IgD-negative memory B cell (primary cell): ENCODE measurements at regions not wholly inside any gene's neighbourhood (a gene's known extent, or its start where the extent isn't known, plus 50 kb on each side); places are given as distances from the start of the nearest gene placed in this dataset.
A peak's percentile ranks its signal among the peaks of the same experiment; 100 is the strongest.

Experiments used
- H3K27ac Mint-ChIP-seq, 3 donors: one replicate each; pipeline ENCODE4 v1.8.0; 2020 to 2022; ENCODE audit warnings: mild to moderate bottlenecking in 3 of 3, mixed read lengths in 3 of 3, moderate library complexity in 1 of 3
- H3K27me3 Mint-ChIP-seq: one replicate; pipeline ENCODE4 v1.8.0; 2021; ENCODE audit warnings: mixed read lengths
- H3K36me3 Mint-ChIP-seq: one replicate; pipeline ENCODE4 v1.8.0; 2020; ENCODE audit warnings: mild to moderate bottlenecking, mixed read lengths
- H3K4me1 Mint-ChIP-seq, 3 donors: one replicate each; pipeline ENCODE4 v1.8.0; 2020 to 2022; ENCODE audit warnings: mixed read lengths in 3 of 3, mild to moderate bottlenecking in 1 of 3
- H3K4me3 Mint-ChIP-seq, 4 donors: one replicate each; pipeline ENCODE4 v1.8.0; 2020 to 2022; ENCODE audit warnings: mild to moderate bottlenecking in 4 of 4, mixed read lengths in 4 of 4, moderate library complexity in 3 of 4
- H3K9me3 Mint-ChIP-seq, 3 donors: one replicate each; pipeline ENCODE4 v1.8.0; 2020 to 2021; ENCODE audit warnings: mixed read lengths in 3 of 3, mild to moderate bottlenecking in 1 of 3

DNA sequence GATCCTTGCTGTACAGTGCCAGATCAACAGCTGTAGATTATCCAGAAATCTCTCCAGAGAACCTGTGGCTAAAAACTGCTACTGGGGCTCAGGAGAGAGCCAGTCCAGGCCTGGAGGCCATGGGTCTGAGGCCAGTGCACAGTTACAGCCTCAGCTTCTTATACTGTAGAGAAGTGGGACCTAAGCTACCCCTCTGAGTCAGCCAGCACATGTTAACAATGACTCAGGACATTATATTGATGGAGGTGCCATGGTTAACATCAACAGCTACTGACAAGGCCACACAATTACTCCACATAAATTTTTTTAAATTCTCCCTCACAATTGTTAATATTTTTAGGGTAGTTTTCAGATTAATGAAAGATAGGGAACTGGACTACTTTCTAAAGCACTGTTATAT lies 138.5 kb downstream of the RBM26 start:
- H3K4me3 Mint-ChIP-seq, result no peak overlapping the region
- H3K27me3 Mint-ChIP-seq, result no peaks in the 10 kb centered on the region
- H3K36me3 Mint-ChIP-seq, result peaks cover 2% of the 10 kb centered on the region
- peaks cover 2 to 3% (median 3%) of the 10 kb centered on the region in 3 donors for H3K9me3 Mint-ChIP-seq
- H3K27ac Mint-ChIP-seq, result no peak overlapping the region
- H3K4me1 Mint-ChIP-seq, result no peaks in the 10 kb centered on the region

- Mint-ChIP-seq H3K27ac (no peak overlapping the region), H3K4me1 (peaks cover 0 to 2% (median 0%) of the 10 kb centered on the region in 3 donors), H3K27me3 (peaks cover 6% of the 10 kb centered on the region), H3K36me3 (no peaks in the 10 kb centered on the region), H3K9me3 (no peaks in the 10 kb centered on the region), H3K4me3 (no peak overlapping the region)
These were observed 147.6 kb downstream of the RBM26 start for GRCh38 chr13:79258489-79258888.

- Mint-ChIP-seq H3K4me3 (peak overlapping the region in 1 of 4 donors; percentile 13), H3K27me3 (no peaks in the 10 kb centered on the region), H3K27ac (no peak overlapping the region), H3K4me1 (peaks cover 6 to 11% (median 9%) of the 10 kb centered on the region in 3 donors), H3K9me3 (no peaks in the 10 kb centered on the region), H3K36me3 (peaks cover 2% of the 10 kb centered on the region)
These were observed 159.5 kb downstream of the RBM26 start for GRCh38 chr13:79246578-79246949.

- Mint-ChIP-seq H3K27ac (no peak overlapping the region), H3K9me3 (no peaks in the 10 kb centered on the region), H3K4me1 (peaks cover 7 to 11% (median 9%) of the 10 kb centered on the region in 3 donors), H3K36me3 (peaks cover 2% of the 10 kb centered on the region), H3K27me3 (no peaks in the 10 kb centered on the region), H3K4me3 (peak overlapping the region in 1 of 4 donors; percentile 75)
These were observed 160.0 kb downstream of the RBM26 start for GRCh38 chr13:79245937-79246577.

DNA sequence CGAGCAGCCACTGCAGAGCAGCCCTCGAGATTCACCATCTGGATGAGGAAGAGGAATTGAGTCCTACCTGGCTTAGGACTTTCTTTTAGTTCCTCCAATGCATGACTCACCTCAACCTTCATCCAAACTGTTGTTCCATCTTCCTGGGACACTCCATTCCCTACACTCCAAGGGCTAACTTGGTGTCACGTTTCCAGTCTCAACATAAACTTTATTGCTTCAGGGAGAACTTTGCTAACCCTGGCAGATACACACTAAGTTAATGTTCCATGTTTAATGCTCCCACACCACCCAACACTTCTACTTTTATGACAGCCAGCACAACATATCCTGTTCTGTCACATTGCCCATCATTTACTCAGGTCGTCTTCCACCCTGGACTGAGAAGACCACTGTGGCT lies 164.4 kb downstream of the RBM26 start:
- Mint-ChIP-seq H3K4me1 (peaks cover 7 to 11% (median 8%) of the 10 kb centered on the region in 3 donors), H3K36me3 (no peaks in the 10 kb centered on the region), H3K9me3 (no peaks in the 10 kb centered on the region), H3K4me3 (no peak overlapping the region), H3K27ac (no peak overlapping the region), H3K27me3 (no peaks in the 10 kb centered on the region)

- peaks cover 1% of the 10 kb centered on the region for H3K36me3 Mint-ChIP-seq
- no peaks in the 10 kb centered on the region for H3K27me3 Mint-ChIP-seq
- no peaks in the 10 kb centered on the region for H3K9me3 Mint-ChIP-seq
- H3K4me1 Mint-ChIP-seq, result peaks cover 0 to 1% (median 0%) of the 10 kb centered on the region in 3 donors
- H3K4me3 Mint-ChIP-seq, result no peak overlapping the region
- no peak overlapping the region for H3K27ac Mint-ChIP-seq
These were observed 168.1 kb downstream of the RBM26 start for GRCh38 chr13:79237981-79238380.

DNA sequence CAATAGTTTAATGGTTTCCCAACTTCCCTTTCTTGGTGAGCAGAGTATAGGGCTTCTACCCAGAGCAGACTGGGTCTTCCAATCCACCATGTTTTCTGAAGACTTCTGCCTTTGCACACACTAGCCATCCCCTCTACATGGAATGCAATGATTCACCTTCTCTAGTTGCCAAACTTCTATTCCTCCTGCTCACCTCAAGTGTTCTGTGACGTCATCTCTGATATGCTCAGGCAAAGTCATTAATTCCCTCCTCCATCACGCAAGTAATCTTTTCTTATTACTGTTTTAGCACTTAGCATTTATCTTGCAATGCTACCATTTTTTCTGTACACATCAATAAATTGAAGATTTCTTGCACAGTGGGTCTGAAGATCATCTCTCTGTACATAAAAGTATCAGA lies 174.2 kb downstream of the RBM26 start:
- H3K27me3 Mint-ChIP-seq, result no peaks in the 10 kb centered on the region
- H3K4me1 Mint-ChIP-seq, result peaks cover 5 to 10% (median 9%) of the 10 kb centered on the region in 3 donors
- H3K4me3 Mint-ChIP-seq, result no peak overlapping the region
- H3K36me3 Mint-ChIP-seq, result peaks cover 1% of the 10 kb centered on the region
- H3K27ac Mint-ChIP-seq, result no peak overlapping the region
- H3K9me3 Mint-ChIP-seq, result no peaks in the 10 kb centered on the region

DNA sequence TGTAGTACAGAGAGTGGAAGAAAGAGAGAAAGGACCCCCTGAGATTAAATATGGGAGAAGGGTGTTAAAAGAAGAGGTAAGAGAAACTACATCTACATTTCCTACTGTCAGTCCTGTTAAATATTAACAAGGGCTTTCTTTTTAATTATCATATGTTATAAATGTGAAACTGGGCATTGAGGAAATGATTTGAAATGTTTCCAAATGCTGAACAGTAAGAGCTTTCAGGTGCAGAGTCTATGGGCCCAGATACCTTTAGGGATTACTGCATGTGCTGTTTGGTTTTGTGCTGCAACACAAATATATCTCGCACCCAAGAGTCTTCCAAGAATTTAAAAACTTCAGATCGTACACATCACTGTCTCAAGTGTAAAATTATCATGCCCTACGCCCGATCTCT lies 176.3 kb downstream of the RBM26 start:
- Mint-ChIP-seq H3K4me3 (no peak overlapping the region), H3K36me3 (peaks cover 1% of the 10 kb centered on the region), H3K9me3 (no peaks in the 10 kb centered on the region), H3K27ac (no peak overlapping the region), H3K4me1 (peaks cover 6 to 12% (median 9%) of the 10 kb centered on the region in 3 donors), H3K27me3 (no peaks in the 10 kb centered on the region)

- Mint-ChIP-seq H3K36me3 (no peaks in the 10 kb centered on the region), H3K27ac (no peak overlapping the region), H3K9me3 (no peaks in the 10 kb centered on the region), H3K27me3 (no peaks in the 10 kb centered on the region), H3K4me1 (peaks cover 6 to 12% (median 9%) of the 10 kb centered on the region in 3 donors), H3K4me3 (no peak overlapping the region)
These were observed 177.1 kb downstream of the RBM26 start for GRCh38 chr13:79228972-79229371.

DNA sequence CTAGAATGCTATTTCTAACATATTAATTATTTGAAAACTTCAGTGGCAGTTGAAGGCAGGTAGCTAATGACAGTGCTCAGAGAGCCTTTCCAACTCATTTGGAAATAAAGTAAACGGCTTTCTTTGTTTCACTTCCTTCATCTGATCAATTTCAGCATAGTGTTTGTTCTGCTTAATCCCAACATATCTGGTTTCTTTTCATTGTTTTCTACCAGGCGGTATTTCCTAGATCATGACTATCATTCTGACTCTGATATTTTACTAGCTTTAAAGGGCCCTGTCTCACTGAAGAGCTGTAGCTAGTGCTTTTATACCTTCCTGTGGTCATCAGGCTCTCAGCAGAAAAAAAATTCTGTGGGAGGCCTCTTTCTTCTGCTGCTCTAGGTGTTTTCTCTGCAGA lies 178.6 kb downstream of the RBM26 start:
- peak overlapping the region in 1 of 3 donors; percentile 24 for H3K27ac Mint-ChIP-seq
- H3K27me3 Mint-ChIP-seq, result no peaks in the 10 kb centered on the region
- H3K9me3 Mint-ChIP-seq, result peaks cover 0 to 1% (median 0%) of the 10 kb centered on the region in 3 donors
- H3K36me3 Mint-ChIP-seq, result no peaks in the 10 kb centered on the region
- H3K4me3 Mint-ChIP-seq, result peak overlapping the region in 1 of 4 donors; percentile 1
- peaks cover 6 to 12% (median 9%) of the 10 kb centered on the region in 3 donors for H3K4me1 Mint-ChIP-seq

- Mint-ChIP-seq H3K27ac (peak overlapping the region in 1 of 3 donors; percentile 59), H3K27me3 (no peaks in the 10 kb centered on the region), H3K36me3 (no peaks in the 10 kb centered on the region), H3K4me1 (peaks cover 6 to 12% (median 9%) of the 10 kb centered on the region in 3 donors), H3K4me3 (peak overlapping the region in 1 of 4 donors; percentile 34), H3K9me3 (peaks cover 0 to 1% (median 0%) of the 10 kb centered on the region in 3 donors)
These were observed 179.1 kb downstream of the RBM26 start for GRCh38 chr13:79226938-79227337.

- peaks cover 6 to 12% (median 9%) of the 10 kb centered on the region in 3 donors for H3K4me1 Mint-ChIP-seq
These were observed 179.8 kb downstream of the RBM26 start for GRCh38 chr13:79226250-79226649.

DNA sequence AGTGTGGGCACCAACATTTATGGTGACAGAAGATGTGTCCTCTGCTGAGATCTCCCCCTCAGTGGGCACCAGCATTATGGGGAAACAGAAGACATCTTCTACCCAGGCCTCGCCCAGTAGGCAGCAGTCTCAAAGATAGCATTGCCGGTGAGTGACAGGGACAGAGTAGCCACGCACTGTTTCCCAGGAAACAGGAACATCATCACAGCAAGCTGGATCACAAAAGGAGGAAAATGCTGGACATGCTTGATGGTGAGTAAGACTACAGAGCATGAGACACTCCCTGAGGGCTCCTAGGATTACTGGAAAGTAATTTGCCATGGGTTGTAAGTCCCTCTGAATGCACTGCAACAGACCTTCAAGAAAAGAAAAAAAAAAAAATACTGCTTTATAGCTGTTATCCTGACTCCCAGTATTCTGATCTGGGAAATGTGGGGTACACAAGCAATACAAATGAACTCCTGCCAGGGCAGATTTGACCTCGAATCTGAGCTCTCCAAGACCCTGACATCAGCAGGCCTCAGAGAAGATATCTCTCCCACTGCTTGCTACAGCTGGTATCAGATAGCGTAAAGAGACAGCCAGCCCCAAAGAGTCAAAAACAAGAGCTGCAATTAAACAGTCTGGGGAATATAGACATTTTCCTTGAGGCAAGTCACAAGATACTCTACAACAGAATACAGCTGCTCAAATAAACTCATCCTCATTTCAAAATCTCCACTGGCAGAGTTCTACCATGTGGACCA lies 180.4 kb downstream of the RBM26 start:
- Mint-ChIP-seq H3K27me3 (no peaks in the 10 kb centered on the region), H3K27ac (no peak overlapping the region), H3K4me3 (no peak overlapping the region), H3K4me1 (peaks cover 6 to 12% (median 9%) of the 10 kb centered on the region in 3 donors), H3K36me3 (no peaks in the 10 kb centered on the region), H3K9me3 (peaks cover 0 to 1% (median 0%) of the 10 kb centered on the region in 3 donors)

More at GRCh38 chr13:79226250-79226649, 179.8 kb downstream of the RBM26 start:
- Mint-ChIP-seq H3K36me3 (no peaks in the 10 kb centered on the region), H3K27ac (peak overlapping the region in 1 of 3 donors; percentile 16), H3K27me3 (no peaks in the 10 kb centered on the region), H3K4me3 (no peak overlapping the region), H3K9me3 (peaks cover 0 to 1% (median 0%) of the 10 kb centered on the region in 3 donors)

DNA sequence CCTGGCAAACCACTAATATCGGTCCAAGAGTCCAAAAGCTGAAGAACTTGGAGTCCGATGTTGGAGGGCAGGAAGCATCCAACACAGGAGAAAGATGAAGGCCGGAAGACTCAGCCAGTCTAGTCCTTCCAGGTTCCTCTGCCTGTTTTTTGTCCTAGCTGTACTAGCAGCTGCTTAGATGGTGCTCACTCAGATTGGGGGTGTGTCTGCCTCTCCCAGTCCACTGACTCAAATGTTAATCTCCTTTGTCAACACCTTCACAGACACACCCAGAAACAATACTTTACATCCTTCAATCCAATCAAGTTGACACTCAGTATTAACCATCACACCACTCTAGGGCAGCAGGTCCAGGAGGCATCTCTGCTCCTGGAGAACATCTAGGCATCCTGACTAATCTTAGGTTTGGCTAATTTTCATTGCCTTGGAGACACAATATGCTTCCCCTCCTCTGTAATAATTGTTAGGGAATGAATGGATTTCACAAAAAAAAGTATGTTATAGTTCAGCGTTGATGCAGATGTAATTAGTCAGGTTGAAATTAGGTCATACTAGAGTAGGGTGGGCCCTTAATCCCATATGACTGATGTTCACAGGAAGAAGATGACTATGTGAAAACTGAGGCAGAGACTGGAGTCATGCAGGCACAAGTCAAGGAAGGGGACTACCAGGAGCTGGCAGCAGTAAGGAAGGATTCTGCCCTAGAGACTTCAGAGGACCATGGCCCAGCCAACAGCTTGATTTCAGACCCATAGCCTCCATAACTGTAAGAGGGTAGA lies 183.4 kb downstream of the RBM26 start:
- Mint-ChIP-seq H3K9me3 (peaks cover 0 to 7% (median 0%) of the 10 kb centered on the region in 3 donors), H3K27ac (no peak overlapping the region), H3K27me3 (no peaks in the 10 kb centered on the region), H3K4me3 (no peak overlapping the region), H3K36me3 (no peaks in the 10 kb centered on the region), H3K4me1 (peaks cover 6 to 8% (median 8%) of the 10 kb centered on the region in 3 donors)

- peaks cover 7% of the 10 kb centered on the region for H3K36me3 Mint-ChIP-seq
- no peaks in the 10 kb centered on the region for H3K27me3 Mint-ChIP-seq
- peaks cover 0 to 3% (median 0%) of the 10 kb centered on the region in 3 donors for H3K9me3 Mint-ChIP-seq
- no peak overlapping the region for H3K4me3 Mint-ChIP-seq
- no peak overlapping the region for H3K27ac Mint-ChIP-seq
- H3K4me1 Mint-ChIP-seq, result no peaks in the 10 kb centered on the region
These were observed 193.9 kb downstream of the RBM26 start for GRCh38 chr13:79212064-79212619.
